MCF 10A (cell line): ENCODE measurements at regions not wholly inside any gene's neighbourhood (a gene's known extent, or its start where the extent isn't known, plus 50 kb on each side); places are given as distances from the start of the nearest gene placed in this dataset.
A peak's percentile ranks its signal among the peaks of the same experiment; 100 is the strongest.

Experiments used
- BruUV-seq: library from RNA; stranded (reverse); fragments of 400-500 nt; replicated peaks from 2 replicates; lab custom pipeline; 2021; lab: Mats Ljungman, UMichigan
- CTCF ChIA-PET: fragments of 300-600 bp; sonication (Branson Sonifier 250); formaldehyde crosslinking; extraction: SDS; loops from one replicate; lab custom pipeline; 2021; ENCODE audit warnings: antibody characterized with exemption, inconsistent platforms; lab: Yijun Ruan, JAX
- POLR2A ChIA-PET: fragments of 300-600, 350-650 bp; sonication (Branson Sonifier 250); formaldehyde crosslinking; extraction: SDS; loops from one replicate; lab custom pipeline; 2020; ENCODE audit warnings: antibody characterized with exemption, inconsistent platforms; lab: Yijun Ruan, JAX
- DNase-seq: peaks from one replicate; pipeline ENCODE4 v3.0.0-alpha.2; 2018; ENCODE audit not compliant: unreplicated experiment
- H3K27ac Mint-ChIP-seq: one replicate; pipeline ENCODE4 v1.8.0; 2022; ENCODE audit warnings: mild to moderate bottlenecking, low read depth, mixed read lengths; ENCODE audit not compliant: unreplicated experiment
- H3K27me3 Mint-ChIP-seq: one replicate; pipeline ENCODE4 v1.8.0; 2022; ENCODE audit warnings: mixed read lengths; ENCODE audit not compliant: insufficient read depth, unreplicated experiment
- H3K36me3 Mint-ChIP-seq: one replicate; pipeline ENCODE4 v1.8.0; 2022; ENCODE audit warnings: mild to moderate bottlenecking, moderate library complexity, mixed read lengths; ENCODE audit not compliant: insufficient read depth, unreplicated experiment
- H3K4me1 Mint-ChIP-seq: one replicate; pipeline ENCODE4 v1.8.0; 2022; ENCODE audit warnings: mixed read lengths; ENCODE audit not compliant: insufficient read depth, unreplicated experiment
- H3K4me3 Mint-ChIP-seq: one replicate; pipeline ENCODE4 v1.8.0; 2022; ENCODE audit warnings: mild to moderate bottlenecking, moderate library complexity, mixed read lengths; ENCODE audit not compliant: unreplicated experiment
- H3K9me3 Mint-ChIP-seq: one replicate; pipeline ENCODE4 v1.8.0; 2022; ENCODE audit warnings: mixed read lengths; ENCODE audit not compliant: unreplicated experiment
- intact Hi-C: fragments of 100-400 bp; cut with micrococcal nuclease; formaldehyde crosslinking; loops from 2 replicates; pipeline ENCODE4 v1.14.1; 2022
- TF ChIP-seq, protein P1 (sequence below): fragments of 200-600 bp; IDR thresholded peaks from one replicate; pipeline ENCODE4 v1.8.0; 2022; ENCODE audit warnings: antibody characterized with exemption, mild to moderate bottlenecking; ENCODE audit not compliant: unreplicated experiment

DNA sequence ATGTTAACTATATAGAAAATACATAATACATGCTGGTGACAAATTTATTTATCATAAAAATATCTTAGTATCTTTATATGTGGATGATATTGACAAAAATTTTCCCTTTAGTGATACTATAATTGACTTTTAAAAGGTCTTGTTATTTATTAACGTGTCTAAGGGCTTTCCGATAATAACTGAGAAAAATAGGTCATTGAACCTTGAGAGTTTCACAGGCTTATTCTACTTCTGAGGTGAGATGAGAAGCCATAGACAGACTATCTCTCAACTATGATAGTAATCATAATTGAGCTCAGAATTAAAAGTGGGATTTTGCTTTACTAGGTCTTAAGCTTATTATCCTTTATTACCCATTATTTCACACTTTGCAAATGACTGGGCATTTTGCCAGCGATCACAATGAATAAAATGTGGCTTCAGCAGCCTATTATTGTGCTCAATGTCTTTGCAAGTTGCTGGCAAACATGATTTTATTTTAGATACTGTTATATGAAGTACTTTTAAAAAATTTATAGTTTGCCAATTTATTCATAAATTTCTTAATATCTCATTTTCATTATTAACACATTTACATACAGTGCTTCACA, 574.5 kb downstream of the ZWINT start:
- Mint-ChIP-seq H3K9me3 (no peaks in the 10 kb centered on the region), H3K27me3 (no peaks in the 10 kb centered on the region), H3K4me1 (no peaks in the 10 kb centered on the region), H3K4me3 (no peak overlapping the region), H3K27ac (no peak overlapping the region), H3K36me3 (no peaks in the 10 kb centered on the region)
- CTCF ChIA-PET: no interaction called here
- TF ChIP-seq, protein P1, sequence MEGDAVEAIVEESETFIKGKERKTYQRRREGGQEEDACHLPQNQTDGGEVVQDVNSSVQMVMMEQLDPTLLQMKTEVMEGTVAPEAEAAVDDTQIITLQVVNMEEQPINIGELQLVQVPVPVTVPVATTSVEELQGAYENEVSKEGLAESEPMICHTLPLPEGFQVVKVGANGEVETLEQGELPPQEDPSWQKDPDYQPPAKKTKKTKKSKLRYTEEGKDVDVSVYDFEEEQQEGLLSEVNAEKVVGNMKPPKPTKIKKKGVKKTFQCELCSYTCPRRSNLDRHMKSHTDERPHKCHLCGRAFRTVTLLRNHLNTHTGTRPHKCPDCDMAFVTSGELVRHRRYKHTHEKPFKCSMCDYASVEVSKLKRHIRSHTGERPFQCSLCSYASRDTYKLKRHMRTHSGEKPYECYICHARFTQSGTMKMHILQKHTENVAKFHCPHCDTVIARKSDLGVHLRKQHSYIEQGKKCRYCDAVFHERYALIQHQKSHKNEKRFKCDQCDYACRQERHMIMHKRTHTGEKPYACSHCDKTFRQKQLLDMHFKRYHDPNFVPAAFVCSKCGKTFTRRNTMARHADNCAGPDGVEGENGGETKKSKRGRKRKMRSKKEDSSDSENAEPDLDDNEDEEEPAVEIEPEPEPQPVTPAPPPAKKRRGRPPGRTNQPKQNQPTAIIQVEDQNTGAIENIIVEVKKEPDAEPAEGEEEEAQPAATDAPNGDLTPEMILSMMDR: no peak
- intact Hi-C loops: no loop called here
- BruUV-seq: no TSS peak
- POLR2A ChIA-PET: no interaction called here
- DNase-seq: peak; percentile 1

DNA sequence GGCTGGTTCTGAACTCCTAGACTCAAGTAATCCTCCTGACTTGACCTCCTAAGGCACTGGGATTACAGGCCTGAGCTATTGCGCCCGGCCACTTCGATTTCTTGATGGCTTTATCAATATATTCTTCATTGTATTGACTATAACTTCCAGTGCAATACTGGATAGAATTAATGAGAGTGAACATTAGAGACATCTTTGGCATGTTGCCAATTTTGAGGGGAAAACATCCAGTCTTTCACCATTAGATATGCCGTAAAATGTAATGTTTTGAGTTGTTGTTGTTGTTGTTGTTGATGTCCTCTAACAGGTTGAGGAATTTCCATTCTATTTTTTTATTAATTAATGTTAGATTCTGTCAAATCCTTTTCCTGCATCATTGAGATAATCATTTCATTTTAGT, 578.9 kb downstream of the ZWINT start:
- BruUV-seq: no TSS peak
- ChIA-PET POLR2A (no interaction called here), CTCF (no interaction called here)
- no peaks in the 10 kb centered on the region for H3K36me3 Mint-ChIP-seq
- no peak overlapping the region for H3K4me3 Mint-ChIP-seq
- TF ChIP-seq, protein P1: no peak
- no peak overlapping the region for H3K27ac Mint-ChIP-seq
- intact Hi-C loops: no loop called here
- no peaks in the 10 kb centered on the region for H3K9me3 Mint-ChIP-seq
- peak; percentile 1 for DNase-seq
- H3K4me1 Mint-ChIP-seq: no peaks in the 10 kb centered on the region
- H3K27me3 Mint-ChIP-seq: peaks cover 15% of the 10 kb centered on the region

DNA sequence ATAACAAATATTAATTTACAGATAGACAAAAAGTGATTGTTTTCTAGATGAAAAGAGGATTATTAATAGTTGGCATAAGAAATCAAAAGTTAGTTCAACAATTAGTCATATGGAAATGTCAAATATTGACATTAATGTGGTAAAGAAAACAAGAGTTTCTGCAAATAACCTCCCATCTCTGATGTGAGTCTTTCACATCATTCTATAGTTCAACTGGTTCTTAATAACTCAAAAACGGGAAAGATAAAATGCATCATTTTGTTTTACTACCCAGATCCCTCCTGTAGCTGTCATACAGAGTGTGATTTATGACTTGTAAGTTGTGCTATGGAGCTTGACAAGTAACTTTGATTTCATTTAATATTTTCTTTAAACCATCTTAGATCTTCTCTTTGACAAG, 594.8 kb downstream of the ZWINT start:
- BruUV-seq: no TSS peak
- Mint-ChIP-seq H3K9me3 (no peaks in the 10 kb centered on the region), H3K27me3 (peaks cover 31% of the 10 kb centered on the region), H3K36me3 (no peaks in the 10 kb centered on the region), H3K4me3 (no peak overlapping the region), H3K4me1 (no peaks in the 10 kb centered on the region), H3K27ac (no peak overlapping the region)
- POLR2A ChIA-PET: no interaction called here
- TF ChIP-seq, protein P1: no peak
- intact Hi-C loops: no loop called here
- CTCF ChIA-PET: no interaction called here
- no peak for DNase-seq

DNA sequence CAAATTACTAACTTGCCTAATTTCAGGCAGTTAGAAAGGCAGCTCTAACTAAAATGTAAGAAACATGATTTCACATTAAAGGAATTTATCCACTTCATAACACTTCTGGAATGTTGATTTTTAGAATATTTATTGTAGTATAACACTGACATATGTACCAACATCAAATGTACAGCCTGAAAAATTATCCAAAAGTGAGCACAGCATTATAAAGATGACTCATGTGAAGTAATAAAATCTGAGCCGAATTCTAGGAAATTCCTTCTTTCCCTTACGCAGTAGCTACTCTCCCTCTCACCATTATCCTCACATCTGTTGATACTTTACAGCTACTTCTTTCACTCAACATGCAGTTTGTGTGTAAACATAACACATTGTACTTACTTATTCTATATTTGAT, 610.6 kb downstream of the ZWINT start:
- TF ChIP-seq, protein P1: no peak
- peak; percentile 18 for DNase-seq
- BruUV-seq: no TSS peak
- peaks cover 60% of the 10 kb centered on the region for H3K27me3 Mint-ChIP-seq
- POLR2A ChIA-PET: no interaction called here
- intact Hi-C loops: no loop called here
- no peak overlapping the region for H3K4me3 Mint-ChIP-seq
- CTCF ChIA-PET: interaction anchor here (0.6 to 1.5 kb wide), 2 partner anchors 10 to 1130 kb away, joined by 3 to 8 read pairs; no protein-coding TSS in a partner anchor
- H3K36me3 Mint-ChIP-seq: no peaks in the 10 kb centered on the region
- no peaks in the 10 kb centered on the region for H3K9me3 Mint-ChIP-seq
- H3K4me1 Mint-ChIP-seq: no peaks in the 10 kb centered on the region
- H3K27ac Mint-ChIP-seq: no peak overlapping the region
